HG02759 (cell line): ENCODE measurements at regions not wholly inside any gene's neighbourhood (a gene's known extent, or its start where the extent isn't known, plus 50 kb on each side); places are given as distances from the start of the nearest gene placed in this dataset.
"Not testable (repeated sequence)": the region's sequence is repeated elsewhere in the genome, so short reads cannot be mapped to it uniquely, and the experiment has no call there.

Source experiments
- ATAC-seq: cut with Tn5 transposase; IDR thresholded peaks from one replicate; pipeline ENCODE4 v1.9.1; 2021; ENCODE audit warnings: mild to moderate bottlenecking, moderate library complexity; ENCODE audit not compliant: unreplicated experiment

DNA sequence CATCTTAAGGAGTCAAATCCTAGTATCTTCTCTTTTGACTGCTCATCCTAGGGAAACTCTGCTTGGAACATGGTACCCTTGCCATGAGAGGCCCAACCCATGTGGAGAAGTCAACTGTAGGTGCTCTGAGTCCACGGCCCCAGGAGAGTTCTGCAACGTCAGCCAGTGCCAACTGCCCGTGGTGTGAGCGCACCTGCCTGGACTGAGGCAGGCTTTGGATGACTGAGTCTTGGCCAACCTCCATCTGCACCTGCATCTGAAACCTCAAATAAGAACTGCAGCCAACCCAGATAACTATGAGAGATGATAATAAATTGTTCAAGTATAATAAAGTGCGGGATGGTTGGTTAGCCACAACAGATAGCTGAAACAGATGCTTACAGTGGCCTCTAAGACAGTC lies 772.0 kb downstream of the TRIML1 start:
- no peak for ATAC-seq

DNA sequence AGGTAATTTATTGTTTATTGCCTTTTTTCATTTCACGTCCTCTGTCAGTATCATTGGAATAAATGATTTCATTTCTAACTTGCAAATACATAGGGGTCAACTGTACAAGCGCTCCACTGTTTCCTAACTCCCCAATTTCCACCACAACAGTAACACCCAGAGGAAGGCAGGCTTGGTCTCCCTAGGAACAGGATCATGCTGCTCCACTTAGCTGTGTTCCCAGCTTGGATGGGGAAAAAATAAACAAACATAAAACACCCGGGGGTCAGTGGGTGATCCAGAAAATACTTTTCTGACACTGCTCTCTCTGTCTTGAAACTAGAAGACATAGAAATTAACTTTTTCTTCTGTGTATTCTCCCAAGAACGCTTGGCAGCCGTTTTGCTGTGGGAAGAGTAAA lies 772.5 kb downstream of the TRIML1 start:
- ATAC-seq: no peak

- ATAC-seq: no peak
Measured at GRCh38 chr4:188915175-188915574, 775.9 kb downstream of the TRIML1 start.

- ATAC-seq: no peak
Measured at GRCh38 chr4:188918787-188919186, 779.5 kb downstream of the TRIML1 start.

GRCh38 chr4:188930822-188931221 lies 791.6 kb downstream of the TRIML1 start:
- ATAC-seq: no peak

GRCh38 chr4:188934320-188934962 lies 795.2 kb downstream of the TRIML1 start:
- ATAC-seq: no peak

- no peak for ATAC-seq
Measured at GRCh38 chr4:188941524-188942119, 802.4 kb downstream of the TRIML1 start.

- no peak for ATAC-seq
Measured at GRCh38 chr4:188942606-188943005, 803.4 kb downstream of the TRIML1 start.

GRCh38 chr4:188949596-188949995 lies 810.4 kb downstream of the TRIML1 start:
- no peak for ATAC-seq

DNA sequence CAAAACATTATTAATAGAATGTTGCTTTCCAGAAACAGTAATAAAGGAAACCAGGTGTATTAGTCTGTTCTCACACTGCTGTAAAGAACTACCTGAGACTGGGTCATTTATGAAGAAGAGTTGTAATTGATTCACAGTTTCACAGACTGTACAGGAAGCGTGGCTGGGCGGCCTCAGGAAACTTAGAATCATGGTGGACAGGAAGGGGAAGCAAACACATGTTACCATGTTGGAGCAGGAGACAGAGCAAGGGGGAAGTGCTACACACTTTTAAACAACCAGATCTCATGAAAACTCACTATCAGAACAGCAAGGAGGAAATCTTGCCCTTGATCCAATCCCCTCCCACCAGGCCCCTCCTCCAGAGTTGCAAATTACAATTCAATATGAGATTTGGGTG lies 815.8 kb downstream of the TRIML1 start:
- ATAC-seq: no peak

DNA sequence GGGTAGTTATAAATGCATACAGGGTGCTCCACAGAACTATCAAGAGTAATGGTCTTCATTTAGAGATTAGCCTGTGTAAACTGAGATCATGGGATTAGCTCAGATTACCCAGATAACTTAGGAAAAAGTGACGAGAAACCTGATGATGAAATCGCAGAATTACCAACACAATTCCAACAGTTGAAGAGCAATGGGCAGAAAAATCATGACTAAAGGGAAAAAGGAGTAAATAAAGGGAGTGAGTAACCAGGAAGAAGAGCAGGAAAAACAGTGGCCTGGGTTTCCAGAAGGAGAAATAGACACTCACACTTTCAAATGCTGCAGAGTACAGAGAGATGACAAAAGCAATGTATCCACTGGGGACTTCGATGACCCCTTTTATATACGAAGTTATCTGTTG lies 817.3 kb downstream of the TRIML1 start:
- ATAC-seq: no peak

GRCh38 chr4:188958346-188958745 lies 819.1 kb downstream of the TRIML1 start:
- ATAC-seq: no peak

GRCh38 chr4:188959424-188959823 lies 820.2 kb downstream of the TRIML1 start:
- ATAC-seq: no peak

DNA sequence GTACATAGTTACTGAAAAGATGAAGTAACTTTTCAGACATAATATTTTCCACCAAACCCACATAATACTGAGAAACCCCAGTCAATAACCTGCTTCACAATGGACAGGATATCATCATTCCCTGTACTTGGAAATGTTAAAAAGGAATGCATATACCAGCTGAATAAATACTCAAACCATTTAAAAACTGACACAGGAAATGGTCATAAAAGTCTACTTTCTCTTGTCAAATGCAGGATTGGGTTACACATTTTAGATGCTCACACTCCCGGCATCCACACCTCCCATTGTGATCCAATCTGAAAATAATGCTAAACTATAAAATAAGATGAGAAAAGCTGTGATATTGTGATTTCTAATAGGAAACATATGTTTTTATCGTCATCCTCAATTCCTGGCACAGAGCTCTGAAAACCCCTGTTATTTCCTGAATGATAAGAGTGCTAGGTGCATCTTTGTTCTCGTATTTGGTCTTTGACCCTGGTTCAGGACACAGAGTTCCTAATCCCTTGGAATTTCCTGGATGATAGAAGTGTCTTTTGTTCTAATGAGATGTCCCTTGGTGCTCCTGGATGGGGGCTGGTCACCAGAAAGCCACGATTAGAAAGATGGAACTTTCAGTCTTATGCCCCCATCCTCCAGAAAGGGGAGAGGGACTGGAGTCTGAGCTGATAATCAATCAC lies 821.3 kb downstream of the TRIML1 start:
- ATAC-seq: no peak

- no peak for ATAC-seq
Measured at GRCh38 chr4:188971125-188971524, 831.9 kb downstream of the TRIML1 start.

DNA sequence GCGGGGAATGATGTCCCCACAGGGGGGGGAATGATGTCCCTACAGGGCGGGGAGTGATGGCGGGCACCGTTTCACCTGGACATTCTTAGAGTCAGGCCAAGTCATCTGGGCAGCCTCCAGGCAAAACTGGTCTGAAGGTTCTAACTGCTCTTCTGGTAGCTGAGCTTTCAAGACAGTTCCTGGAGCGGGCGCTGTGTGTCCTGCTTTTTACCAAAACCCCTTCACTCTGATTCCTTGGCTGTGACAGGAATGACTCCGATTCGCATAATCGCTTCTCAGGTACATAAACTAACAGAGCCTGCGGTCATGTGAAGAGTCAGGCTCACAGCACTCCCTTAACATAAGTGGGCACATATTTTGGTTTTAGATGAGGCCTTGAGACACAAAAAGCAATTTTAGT lies 836.0 kb downstream of the TRIML1 start:
- ATAC-seq: no peak

GRCh38 chr4:188976644-188977115 lies 837.4 kb downstream of the TRIML1 start:
- no peak for ATAC-seq

- not testable (repeated sequence) for ATAC-seq
Measured at GRCh38 chr4:188977232-188977631, 838.0 kb downstream of the TRIML1 start.

GRCh38 chr4:188984518-188984917 lies 845.3 kb downstream of the TRIML1 start:
- no peak for ATAC-seq

DNA sequence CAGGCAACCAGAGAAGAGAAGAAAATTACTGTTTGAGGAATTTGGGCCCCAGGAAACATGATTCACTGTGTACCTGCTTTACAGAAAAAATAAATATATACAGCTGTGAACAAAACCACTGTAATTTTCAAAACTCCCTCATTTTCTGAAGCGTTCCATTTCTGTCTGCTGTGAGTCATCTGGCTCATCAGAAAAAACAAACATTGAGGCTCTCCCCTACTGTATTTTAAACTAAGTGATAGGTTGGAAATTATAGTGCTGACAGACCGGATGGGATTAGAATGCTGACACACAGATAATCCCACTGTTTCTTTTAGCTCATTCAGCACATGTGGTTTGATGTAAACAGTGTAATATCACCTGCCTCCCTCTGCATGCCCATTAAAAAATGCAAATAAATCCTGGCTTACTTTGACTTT lies 847.0 kb downstream of the TRIML1 start:
- no peak for ATAC-seq

GRCh38 chr4:188987011-188987410 lies 847.8 kb downstream of the TRIML1 start:
- ATAC-seq: no peak

DNA sequence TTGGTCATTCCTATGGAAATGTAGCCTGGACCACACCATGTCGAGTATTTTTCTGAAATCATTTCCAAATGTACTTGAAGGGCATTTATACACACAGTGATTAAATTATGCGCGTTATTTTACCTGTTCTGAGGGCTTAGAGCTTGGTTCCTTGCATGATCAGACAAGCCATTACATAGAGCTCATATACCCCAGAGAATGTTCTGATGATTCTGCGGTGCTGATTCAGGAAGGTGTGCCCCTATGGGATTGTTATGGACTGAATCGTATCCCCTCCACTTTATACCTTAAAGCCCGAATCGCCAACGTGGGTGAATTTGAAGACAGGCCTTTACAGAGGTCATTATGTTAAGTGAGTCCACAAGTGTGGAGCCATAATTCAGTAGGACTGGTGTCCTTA lies 848.9 kb downstream of the TRIML1 start:
- no peak for ATAC-seq
